GM19035 (cell line): ENCODE measurements at regions not wholly inside any gene's neighbourhood (a gene's known extent, or its start where the extent isn't known, plus 50 kb on each side); places are given as distances from the start of the nearest gene placed in this dataset.

Experiments
- ATAC-seq: cut with Tn5 transposase; IDR thresholded peaks from one replicate; pipeline ENCODE4 v1.9.1; 2021; ENCODE audit not compliant: unreplicated experiment

GRCh38 chr1:116231752-116232151, 120.6 kb downstream of the MAB21L3 start:
- no peak for ATAC-seq

- no peak for ATAC-seq
These were observed 121.9 kb downstream of the MAB21L3 start for GRCh38 chr1:116232989-116233514.

- ATAC-seq, result no peak
These were observed 123.2 kb downstream of the MAB21L3 start for GRCh38 chr1:116234429-116234828.

GRCh38 chr1:116239916-116240315, 128.7 kb downstream of the MAB21L3 start:
- no peak for ATAC-seq

- no peak for ATAC-seq
These were observed 130.3 kb upstream of the ATP1A1 start for GRCh38 chr1:116242741-116243140.

- ATAC-seq, result no peak
These were observed 129.6 kb upstream of the ATP1A1 start for GRCh38 chr1:116243333-116244054.

- no peak for ATAC-seq
These were observed 126.9 kb upstream of the ATP1A1 start for GRCh38 chr1:116246174-116246573.

GRCh38 chr1:116252271-116252670, 120.8 kb upstream of the ATP1A1 start:
- no peak for ATAC-seq

- no peak for ATAC-seq
These were observed 120.3 kb upstream of the ATP1A1 start for GRCh38 chr1:116252785-116253184.

- ATAC-seq, result no peak
These were observed 119.3 kb upstream of the ATP1A1 start for GRCh38 chr1:116253566-116254382.

- no peak for ATAC-seq
These were observed 118.3 kb upstream of the ATP1A1 start for GRCh38 chr1:116254776-116255175.

GRCh38 chr1:116255486-116256285, 117.4 kb upstream of the ATP1A1 start:
- ATAC-seq, result no peak

GRCh38 chr1:116256286-116256649, 116.8 kb upstream of the ATP1A1 start:
- no peak for ATAC-seq

GRCh38 chr1:116256875-116257274, 116.2 kb upstream of the ATP1A1 start:
- ATAC-seq, result no peak

- ATAC-seq, result no peak
These were observed 115.7 kb upstream of the ATP1A1 start for GRCh38 chr1:116257341-116257767.

GRCh38 chr1:116257836-116258235, 115.2 kb upstream of the ATP1A1 start:
- no peak for ATAC-seq

GRCh38 chr1:116258668-116259419, 114.2 kb upstream of the ATP1A1 start:
- no peak for ATAC-seq

- ATAC-seq, result no peak
These were observed 113.4 kb upstream of the ATP1A1 start for GRCh38 chr1:116259663-116260062.

- no peak for ATAC-seq
These were observed 112.9 kb upstream of the ATP1A1 start for GRCh38 chr1:116260115-116260514.

GRCh38 chr1:116260621-116261020, 112.4 kb upstream of the ATP1A1 start:
- no peak for ATAC-seq

- ATAC-seq, result no peak
These were observed 111.8 kb upstream of the ATP1A1 start for GRCh38 chr1:116261227-116261626.
